Stomach (tissue), 4 donors: ENCODE measurements at regions not wholly inside any gene's neighbourhood (a gene's known extent, or its start where the extent isn't known, plus 50 kb on each side); places are given as distances from the start of the nearest gene placed in this dataset.

Source experiments
- POLR2A ChIP-seq, 4 donors: fragments of 450-650 bp; IDR thresholded peaks; one replicate each; pipeline ENCODE4 v1.6.1; 2016; ENCODE audit warnings: antibody characterized with exemption in 4 of 4, control low read depth in 2 of 4, mild to moderate bottlenecking in 1 of 4, moderate library complexity in 1 of 4
- TF ChIP-seq, protein P1 (sequence below), 7 experiments: fragments of 450-650 bp in 4 of 7; fragments of 200-600 bp in 3 of 7; sonication (generic) in 3 of 7; IDR thresholded peaks; one replicate each; pipeline ENCODE4 v1.5.1; 2016 to 2019; ENCODE audit warnings: antibody characterized with exemption in 7 of 7, control low read depth in 2 of 7, mild to moderate bottlenecking in 1 of 7

- TF ChIP-seq, protein P1, sequence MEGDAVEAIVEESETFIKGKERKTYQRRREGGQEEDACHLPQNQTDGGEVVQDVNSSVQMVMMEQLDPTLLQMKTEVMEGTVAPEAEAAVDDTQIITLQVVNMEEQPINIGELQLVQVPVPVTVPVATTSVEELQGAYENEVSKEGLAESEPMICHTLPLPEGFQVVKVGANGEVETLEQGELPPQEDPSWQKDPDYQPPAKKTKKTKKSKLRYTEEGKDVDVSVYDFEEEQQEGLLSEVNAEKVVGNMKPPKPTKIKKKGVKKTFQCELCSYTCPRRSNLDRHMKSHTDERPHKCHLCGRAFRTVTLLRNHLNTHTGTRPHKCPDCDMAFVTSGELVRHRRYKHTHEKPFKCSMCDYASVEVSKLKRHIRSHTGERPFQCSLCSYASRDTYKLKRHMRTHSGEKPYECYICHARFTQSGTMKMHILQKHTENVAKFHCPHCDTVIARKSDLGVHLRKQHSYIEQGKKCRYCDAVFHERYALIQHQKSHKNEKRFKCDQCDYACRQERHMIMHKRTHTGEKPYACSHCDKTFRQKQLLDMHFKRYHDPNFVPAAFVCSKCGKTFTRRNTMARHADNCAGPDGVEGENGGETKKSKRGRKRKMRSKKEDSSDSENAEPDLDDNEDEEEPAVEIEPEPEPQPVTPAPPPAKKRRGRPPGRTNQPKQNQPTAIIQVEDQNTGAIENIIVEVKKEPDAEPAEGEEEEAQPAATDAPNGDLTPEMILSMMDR (IDR thresholded peaks at IDR 0.05): no peak
- TF ChIP-seq POLR2A (IDR thresholded peaks at IDR 0.05): no peak
These were observed 109.9 kb upstream of the PTPN13 start for GRCh38 chr4:86484241-86484640.
